ES-I3 (cell line): ENCODE measurements at regions not wholly inside any gene's neighbourhood (a gene's known extent, or its start where the extent isn't known, plus 50 kb on each side); places are given as distances from the start of the nearest gene placed in this dataset.

ENCODE experiments used
- H3K36me3 ChIP-seq: 2 replicates; pipeline ENCODE4 v1.6.1; 2013; ENCODE audit warnings: mild to moderate bottlenecking, low read length, control low read depth, moderate library complexity; ENCODE audit not compliant: insufficient read depth
- H3K4me1 ChIP-seq: 2 replicates; pipeline ENCODE4 v1.6.1; 2013; ENCODE audit warnings: mild to moderate bottlenecking, control low read depth, low read length; ENCODE audit not compliant: insufficient read depth
- H3K9ac ChIP-seq: 2 replicates; pipeline ENCODE4 v1.6.1; 2013; ENCODE audit warnings: low read depth, mild to moderate bottlenecking, low read length, moderate library complexity
- H3K9me3 ChIP-seq: 2 replicates; pipeline ENCODE4 v1.6.1; 2013; ENCODE audit warnings: mild to moderate bottlenecking, low read length, moderate library complexity; ENCODE audit not compliant: control insufficient read depth, insufficient read depth

DNA sequence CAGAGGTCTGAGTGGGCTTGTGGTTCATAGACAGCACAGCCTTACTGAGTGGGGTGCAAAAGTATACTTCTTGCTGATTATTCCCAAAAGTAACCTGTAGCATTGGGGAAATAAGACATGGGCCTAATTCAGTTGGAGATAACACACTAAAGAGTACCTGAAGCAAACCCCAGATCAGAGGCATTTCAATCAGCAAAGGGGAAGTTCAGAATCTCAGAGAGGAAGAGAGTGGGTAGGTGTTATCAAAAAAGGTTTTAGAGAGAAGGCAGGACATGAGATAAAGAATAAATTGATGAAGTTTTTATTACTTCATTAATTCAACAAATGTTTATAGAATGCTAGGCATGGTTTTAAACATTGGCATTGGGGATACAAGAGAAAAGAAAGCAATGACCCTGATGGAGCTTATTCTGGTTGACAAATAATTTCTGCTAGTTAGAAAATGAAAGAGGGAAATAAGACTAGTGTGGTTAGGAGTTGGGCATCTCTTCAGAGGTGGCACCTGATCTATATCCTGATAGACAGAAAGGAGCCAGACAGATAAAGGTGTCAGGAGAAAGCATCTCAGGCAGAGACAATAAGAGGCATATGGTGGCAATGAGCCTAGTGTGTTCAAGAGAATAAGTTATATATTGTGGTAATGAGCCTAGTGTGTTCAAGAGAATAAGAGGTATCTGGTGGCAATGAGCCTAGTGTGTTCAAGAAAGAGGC, 153.8 kb upstream of the SETBP1 start:
- H3K36me3 ChIP-seq, result no peaks in the 10 kb centered on the region
- H3K9me3 ChIP-seq, result no peaks in the 10 kb centered on the region
- H3K4me1 ChIP-seq, result no peaks in the 10 kb centered on the region
- no peak overlapping the region for H3K9ac ChIP-seq

DNA sequence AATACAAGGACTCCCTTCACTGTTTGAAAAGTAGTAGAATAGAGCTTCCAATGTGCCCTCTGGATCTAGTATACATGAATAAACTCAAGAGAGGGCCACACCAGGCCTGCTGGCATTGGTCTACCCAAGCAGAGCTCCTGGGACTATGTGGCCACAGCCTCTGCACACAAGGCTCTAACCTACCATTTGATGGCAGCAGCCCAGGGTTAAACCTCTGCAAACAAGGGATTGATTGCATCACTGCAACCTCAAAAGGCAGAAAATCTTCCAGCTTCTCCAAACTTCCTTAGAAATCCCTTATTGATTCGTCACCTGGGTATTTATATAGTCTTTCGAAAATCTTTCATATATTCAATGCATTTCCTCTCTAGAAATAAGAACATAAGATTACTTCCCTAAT, 147.6 kb upstream of the SETBP1 start:
- Histone ChIP-seq H3K36me3 (no peaks in the 10 kb centered on the region), H3K4me1 (no peaks in the 10 kb centered on the region), H3K9ac (no peak overlapping the region), H3K9me3 (no peaks in the 10 kb centered on the region)

DNA sequence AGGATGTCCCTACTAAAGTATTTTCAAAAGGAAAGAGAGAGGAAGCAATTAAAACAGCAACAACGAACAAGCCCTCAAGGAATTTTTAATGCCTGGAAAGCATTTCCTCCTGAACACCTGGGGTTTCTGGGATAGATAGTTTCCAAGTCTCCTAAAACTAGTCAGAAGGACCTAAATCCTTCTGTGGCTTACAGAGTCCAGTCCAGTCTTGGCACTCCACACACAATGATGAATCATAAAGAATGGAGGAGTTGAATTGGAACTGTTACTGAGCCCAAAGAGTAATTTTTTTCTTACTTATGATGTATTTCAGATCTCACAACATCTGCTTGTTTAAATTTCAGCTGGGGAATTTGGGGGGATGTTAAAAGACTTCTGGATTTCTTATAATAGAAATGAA, 144.6 kb upstream of the SETBP1 start:
- no peaks in the 10 kb centered on the region for H3K9me3 ChIP-seq
- H3K4me1 ChIP-seq, result no peaks in the 10 kb centered on the region
- no peak overlapping the region for H3K9ac ChIP-seq
- no peaks in the 10 kb centered on the region for H3K36me3 ChIP-seq

- no peaks in the 10 kb centered on the region for H3K36me3 ChIP-seq
- H3K9me3 ChIP-seq, result no peaks in the 10 kb centered on the region
- no peaks in the 10 kb centered on the region for H3K4me1 ChIP-seq
- no peak overlapping the region for H3K9ac ChIP-seq
Measured at GRCh38 chr18:44536619-44537018, 144.1 kb upstream of the SETBP1 start.

GRCh38 chr18:44537526-44537925, 143.2 kb upstream of the SETBP1 start:
- Histone ChIP-seq H3K9ac (no peak overlapping the region), H3K36me3 (no peaks in the 10 kb centered on the region), H3K4me1 (no peaks in the 10 kb centered on the region), H3K9me3 (no peaks in the 10 kb centered on the region)

DNA sequence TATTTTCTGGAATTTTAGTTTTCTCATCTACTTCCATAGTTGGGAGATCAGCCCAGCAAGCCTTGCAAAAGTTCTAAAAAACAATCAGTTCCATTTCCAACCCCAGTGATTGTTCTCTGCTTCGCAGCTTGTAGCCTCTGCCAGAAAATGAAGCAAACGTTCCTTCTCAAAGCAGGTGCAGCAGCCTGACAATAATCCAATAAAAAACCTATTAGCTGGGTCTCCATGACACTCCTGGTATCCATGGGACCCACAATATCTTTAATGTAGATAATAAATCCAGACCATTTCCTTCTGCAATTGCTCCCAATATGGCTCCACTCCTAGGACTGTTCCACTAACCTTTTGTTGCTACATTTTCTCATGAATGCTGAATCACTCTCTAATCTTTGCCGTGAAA, 140.8 kb upstream of the SETBP1 start:
- Histone ChIP-seq H3K9me3 (no peaks in the 10 kb centered on the region), H3K9ac (no peak overlapping the region), H3K4me1 (no peaks in the 10 kb centered on the region), H3K36me3 (no peaks in the 10 kb centered on the region)

- H3K36me3 ChIP-seq, result no peaks in the 10 kb centered on the region
- H3K9me3 ChIP-seq, result no peaks in the 10 kb centered on the region
- H3K4me1 ChIP-seq, result no peaks in the 10 kb centered on the region
- H3K9ac ChIP-seq, result no peak overlapping the region
Measured at GRCh38 chr18:44541159-44541558, 139.5 kb upstream of the SETBP1 start.

DNA sequence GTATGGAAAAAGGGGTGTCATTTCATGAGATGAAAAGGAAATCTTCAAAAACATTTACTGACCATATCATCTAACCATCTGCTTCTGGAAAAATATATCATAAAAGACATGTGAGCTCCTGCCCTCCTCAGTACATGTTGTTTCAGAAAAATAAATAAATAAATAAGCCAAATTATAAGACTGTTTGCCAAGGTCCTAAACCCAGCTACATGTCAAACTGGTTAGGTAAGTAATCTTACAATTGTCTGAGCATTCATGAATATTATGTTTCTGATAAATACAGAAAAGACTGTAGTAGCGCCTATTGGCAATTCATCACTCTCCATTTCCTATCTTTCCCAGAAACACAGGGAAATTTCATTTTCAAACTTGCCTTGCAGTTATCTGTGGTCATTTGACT, 138.9 kb upstream of the SETBP1 start:
- Histone ChIP-seq H3K4me1 (no peaks in the 10 kb centered on the region), H3K9ac (no peak overlapping the region), H3K36me3 (no peaks in the 10 kb centered on the region), H3K9me3 (no peaks in the 10 kb centered on the region)

DNA sequence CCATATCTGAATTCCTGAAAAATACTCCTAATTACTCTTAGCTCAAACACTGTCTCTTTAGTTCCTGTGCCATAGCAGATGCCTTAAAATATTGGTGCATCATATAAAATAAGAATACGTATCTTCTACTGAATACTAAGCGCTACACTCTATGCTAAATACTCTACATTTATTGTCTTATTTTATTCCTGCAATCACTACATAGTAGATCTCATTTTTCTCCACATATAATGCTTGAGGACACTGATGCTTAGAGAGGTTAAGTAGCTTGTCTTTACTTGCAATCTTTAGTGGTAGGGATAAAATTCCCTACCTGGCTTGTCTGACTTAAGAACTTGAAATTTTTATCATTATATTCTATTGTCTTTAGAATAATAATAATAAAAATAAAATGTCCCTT, 137.3 kb upstream of the SETBP1 start:
- Histone ChIP-seq H3K9ac (no peak overlapping the region), H3K9me3 (no peaks in the 10 kb centered on the region), H3K4me1 (no peaks in the 10 kb centered on the region), H3K36me3 (no peaks in the 10 kb centered on the region)

DNA sequence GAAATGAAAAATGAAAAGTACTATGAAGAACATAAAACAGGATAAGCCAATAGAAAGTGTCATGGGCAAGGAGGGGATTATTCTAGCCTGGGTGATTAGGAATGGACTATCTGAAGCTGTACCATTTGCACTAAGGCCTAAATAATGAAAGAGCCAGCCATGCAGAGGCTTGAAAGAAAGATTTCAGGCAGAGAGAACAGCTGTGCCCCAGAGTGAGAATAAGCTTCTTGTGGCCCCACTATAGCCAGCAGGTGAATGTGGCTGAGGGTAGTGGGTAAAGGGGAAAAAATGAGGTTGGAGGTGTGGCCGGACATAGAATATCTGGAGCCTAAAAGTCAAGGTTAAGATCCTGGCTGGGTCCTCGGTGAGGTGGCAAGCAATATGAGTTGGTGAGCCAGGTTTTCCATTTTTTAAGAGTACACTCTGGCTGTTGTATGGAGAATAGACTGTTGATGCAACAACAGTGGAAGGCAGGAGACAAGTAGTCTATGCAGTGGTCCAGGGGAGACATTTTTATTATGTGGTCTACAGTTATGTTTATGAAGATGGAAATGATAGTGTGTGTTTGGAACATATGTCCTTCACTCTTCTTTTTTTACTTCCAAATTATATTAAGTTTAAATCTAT, 135.2 kb upstream of the SETBP1 start:
- Histone ChIP-seq H3K9me3 (no peaks in the 10 kb centered on the region), H3K9ac (no peak overlapping the region), H3K36me3 (no peaks in the 10 kb centered on the region), H3K4me1 (no peaks in the 10 kb centered on the region)

DNA sequence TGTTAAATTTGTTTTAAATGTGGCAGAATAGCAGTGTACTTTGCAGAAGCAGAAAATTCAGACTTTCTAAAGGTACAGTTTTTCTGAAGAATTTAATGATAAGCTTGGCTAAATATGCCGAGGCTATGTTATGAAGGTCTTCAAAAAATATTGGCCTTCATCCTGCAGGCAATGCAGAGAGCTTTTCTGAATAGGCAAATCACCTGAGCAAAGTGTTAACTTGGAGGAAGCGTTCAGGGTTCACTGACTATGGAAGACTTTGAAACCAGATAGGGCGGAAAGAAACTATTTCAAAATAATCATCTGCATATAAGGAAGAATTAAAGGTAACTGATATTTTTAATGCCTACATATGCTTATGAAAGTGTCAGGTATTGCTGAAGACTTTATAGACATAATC, 133.7 kb upstream of the SETBP1 start:
- Histone ChIP-seq H3K4me1 (no peaks in the 10 kb centered on the region), H3K9ac (no peak overlapping the region), H3K36me3 (no peaks in the 10 kb centered on the region), H3K9me3 (no peaks in the 10 kb centered on the region)

DNA sequence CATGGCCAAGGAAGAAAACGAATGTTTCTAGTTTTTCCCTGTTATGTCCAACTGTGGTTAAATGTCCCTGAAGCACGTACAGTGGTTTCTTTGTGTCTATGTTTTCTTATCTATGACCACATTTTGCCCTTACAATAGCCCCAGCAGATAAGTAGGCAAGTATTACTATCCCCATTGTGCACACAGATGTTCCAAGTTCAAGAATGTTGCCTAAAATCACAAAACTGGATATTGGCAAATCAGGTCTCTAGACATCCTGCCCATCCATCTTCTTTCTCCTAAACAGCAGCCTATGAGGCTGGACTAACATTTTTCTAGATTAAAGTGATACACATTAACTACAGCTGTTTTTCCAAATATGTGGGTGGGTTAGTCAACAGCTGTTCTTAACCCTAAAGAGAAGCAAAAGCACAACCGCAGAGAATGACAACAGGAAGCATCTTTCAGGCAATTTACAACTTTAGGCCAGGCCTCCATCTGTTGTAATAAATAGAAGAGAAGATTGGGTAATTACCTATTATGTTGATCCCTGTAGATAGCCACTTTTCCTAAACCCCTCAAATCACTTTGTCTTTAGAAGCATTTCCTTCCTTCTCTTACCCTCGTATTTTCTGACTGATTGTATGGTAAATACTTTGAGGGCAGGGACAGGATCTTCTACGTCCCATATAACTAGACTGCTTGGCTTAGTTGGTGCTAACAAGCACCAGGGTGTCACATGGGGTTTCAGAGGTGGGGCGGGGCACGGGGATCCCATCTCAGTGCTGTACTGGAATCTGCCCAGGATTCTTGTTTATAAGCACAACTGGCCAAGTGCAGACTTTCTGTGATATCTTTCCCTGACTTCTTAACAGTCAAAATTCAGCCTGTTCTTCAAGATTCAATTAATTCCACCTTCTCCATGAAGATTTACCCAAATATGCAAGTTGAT, 132.1 kb upstream of the SETBP1 start:
- no peaks in the 10 kb centered on the region; the same call in 1 of the 2 replicates for H3K4me1 ChIP-seq
- no peaks in the 10 kb centered on the region for H3K9me3 ChIP-seq
- no peaks in the 10 kb centered on the region for H3K36me3 ChIP-seq
- H3K9ac ChIP-seq, result no peak overlapping the region

- Histone ChIP-seq H3K9ac (no peak overlapping the region), H3K4me1 (no peaks in the 10 kb centered on the region; the same call in 1 of the 2 replicates), H3K9me3 (no peaks in the 10 kb centered on the region), H3K36me3 (no peaks in the 10 kb centered on the region)
Measured at GRCh38 chr18:44552706-44553105, 128.0 kb upstream of the SETBP1 start.

GRCh38 chr18:44556296-44556695, 124.4 kb upstream of the SETBP1 start:
- Histone ChIP-seq H3K9ac (no peak overlapping the region), H3K36me3 (no peaks in the 10 kb centered on the region), H3K9me3 (no peaks in the 10 kb centered on the region), H3K4me1 (no peaks in the 10 kb centered on the region; the same call in 1 of the 2 replicates)
